B cell (primary cell): ENCODE measurements at regions not wholly inside any gene's neighbourhood (a gene's known extent, or its start where the extent isn't known, plus 50 kb on each side); places are given as distances from the start of the nearest gene placed in this dataset.

Source experiments
- ATAC-seq: fragments of 200-7000 bp; cut with Tn5 transposase; one replicate; pipeline ENCODE4 v1.10.0; 2021; ENCODE audit warnings: low read depth, mild to moderate bottlenecking, moderate number of reproducible peaks, moderate library complexity
- CTCF ChIA-PET: fragments of 350-600 bp; sonication (Branson Sonifier 250); formaldehyde crosslinking; loops from one replicate; lab custom pipeline; 2021; ENCODE audit warnings: antibody characterized with exemption, inconsistent platforms; lab: Charles Lee
- POLR2A ChIA-PET: fragments of 350-600 bp; sonication (Branson Sonifier 250); formaldehyde crosslinking; loops from one replicate; lab custom pipeline; 2021; ENCODE audit warnings: antibody characterized with exemption; lab: Charles Lee
- DNase-seq: peaks from one replicate; pipeline ENCODE4 v3.0.0; 2013
- H2AFZ ChIP-seq: 2 replicates; pipeline ENCODE4 v1.6.1; 2012; ENCODE audit warnings: mild to moderate bottlenecking, low read depth, low read length; ENCODE audit not compliant: insufficient read depth, poor library complexity, severe bottlenecking
- H3K27ac ChIP-seq, 2 donors: 1 replicate in 1 of 2; 2 replicates in 1 of 2; pipeline ENCODE4 v1.5.1; 2012 to 2013; ENCODE audit warnings: low read length in 2 of 2, mild to moderate bottlenecking in 2 of 2, moderate library complexity in 1 of 2
- H3K27me3 ChIP-seq, 4 experiments: fragments of 200-600 bp in 1 of 4; sonication (generic) in 1 of 4; replicated peaks in 1 of 4; 1 replicate in 2 of 4; 2 replicates in 2 of 4; pipeline versions ENCODE4 v1.6.1 to v1.7.0; 2013 to 2016; ENCODE audit warnings: low read length in 3 of 4, mild to moderate bottlenecking in 2 of 4, mixed read lengths in 1 of 4, moderate library complexity in 1 of 4; ENCODE audit not compliant: insufficient read depth in 4 of 4, control insufficient read depth in 3 of 4; ENCODE audit errors: control extremely low read depth in 1 of 4
- H3K36me3 ChIP-seq, 2 experiments: replicated peaks in 1 of 2; 1 replicate in 1 of 2; 2 replicates in 1 of 2; pipeline versions ENCODE4 v1.6.1 to v1.7.1; 2013; ENCODE audit warnings: low read length in 1 of 2; ENCODE audit not compliant: insufficient read depth in 2 of 2, control insufficient read depth in 1 of 2; ENCODE audit errors: control extremely low read depth in 1 of 2, extremely low read depth in 1 of 2
- H3K4me1 ChIP-seq, 2 donors: fragments of 200-600 bp in 1 of 2; sonication (generic) in 1 of 2; 1 replicate in 1 of 2; 2 replicates in 1 of 2; pipeline versions ENCODE4 v1.5.1 to v1.6.1; 2013 to 2017; ENCODE audit warnings: low read length in 2 of 2; ENCODE audit not compliant: control insufficient read depth in 2 of 2, insufficient read depth in 2 of 2
- H3K4me2 ChIP-seq: replicated peaks from 2 replicates; pipeline ENCODE3; 2012; ENCODE audit warnings: mild to moderate bottlenecking, low read depth, low read length; ENCODE audit not compliant: poor library complexity, severe bottlenecking
- H3K4me3 ChIP-seq, 5 experiments: fragments of 200-600 bp in 1 of 5; sonication (generic) in 1 of 5; 1 replicate in 3 of 5; 2 replicates in 2 of 5; pipeline versions ENCODE4 v1.5.1 to v1.7.0; 2011 to 2016; ENCODE audit warnings: low read length in 4 of 5, mild to moderate bottlenecking in 4 of 5, low read depth in 2 of 5, control low read depth in 1 of 5, moderate library complexity in 1 of 5; ENCODE audit not compliant: insufficient read depth in 1 of 5; ENCODE audit errors: control extremely low read depth in 1 of 5, extremely low read depth in 1 of 5
- H3K79me2 ChIP-seq: fragments of 200-600 bp; sonication (generic); one replicate; pipeline ENCODE4 v1.6.0; 2016; ENCODE audit warnings: low read length; ENCODE audit not compliant: control insufficient read depth, insufficient read depth
- H3K9ac ChIP-seq: fragments of 200-600 bp; sonication (generic); 2 replicates; pipeline ENCODE4 v1.6.1; 2017; ENCODE audit warnings: mild to moderate bottlenecking, low read length, moderate library complexity
- H3K9me3 ChIP-seq, 3 donors: one replicate each; pipeline versions ENCODE4 v1.6.1 to v1.7.1; 2013; ENCODE audit warnings: low read length in 2 of 3; ENCODE audit not compliant: control insufficient read depth in 2 of 3, insufficient read depth in 1 of 3; ENCODE audit errors: control extremely low read depth in 1 of 3
- H4K20me1 ChIP-seq: 2 replicates; pipeline ENCODE4 v1.6.0; 2012; ENCODE audit warnings: mild to moderate bottlenecking, low read length; ENCODE audit not compliant: insufficient read depth, control insufficient read depth, poor library complexity, severe bottlenecking
- H3K27ac Mint-ChIP-seq: one replicate; pipeline ENCODE4 v1.8.0; 2021; ENCODE audit warnings: mixed read lengths
- H3K27me3 Mint-ChIP-seq: one replicate; pipeline ENCODE4 v1.8.0; 2021; ENCODE audit warnings: mixed read lengths
- H3K4me1 Mint-ChIP-seq: one replicate; pipeline ENCODE4 v1.8.0; 2021; ENCODE audit warnings: mixed read lengths
- H3K4me3 Mint-ChIP-seq: one replicate; pipeline ENCODE4 v1.8.0; 2021; ENCODE audit warnings: mixed read lengths
- H3K9me3 Mint-ChIP-seq: one replicate; pipeline ENCODE4 v1.8.0; 2022; ENCODE audit warnings: mixed read lengths; ENCODE audit not compliant: insufficient read depth
- EZH2 ChIP-seq: IDR thresholded peaks from 2 replicates; pipeline ENCODE4 v1.6.1; 2012; ENCODE audit warnings: borderline replicate concordance, low read depth, mild to moderate bottlenecking, moderate library complexity, low read length; ENCODE audit not compliant: insufficient read depth, poor library complexity, severe bottlenecking
- WGBS: methylation state at CpG from one replicate; pipeline ENCODE4 v1.1.5; 2013; ENCODE audit warnings: missing lambda C conversion rate; ENCODE audit not compliant: insufficient coverage; 5-methylcytosine and 5-hydroxymethylcytosine counted together
- intact Hi-C: fragments of 100-400 bp; cut with micrococcal nuclease; formaldehyde crosslinking; loops from one replicate; pipeline ENCODE4 v1.10.0; 2022
- TF ChIP-seq, protein P1 (sequence below): fragments of 200-600 bp; IDR thresholded peaks from one replicate; pipeline ENCODE4 v1.8.0; 2022; ENCODE audit warnings: antibody characterized with exemption, mild to moderate bottlenecking

DNA sequence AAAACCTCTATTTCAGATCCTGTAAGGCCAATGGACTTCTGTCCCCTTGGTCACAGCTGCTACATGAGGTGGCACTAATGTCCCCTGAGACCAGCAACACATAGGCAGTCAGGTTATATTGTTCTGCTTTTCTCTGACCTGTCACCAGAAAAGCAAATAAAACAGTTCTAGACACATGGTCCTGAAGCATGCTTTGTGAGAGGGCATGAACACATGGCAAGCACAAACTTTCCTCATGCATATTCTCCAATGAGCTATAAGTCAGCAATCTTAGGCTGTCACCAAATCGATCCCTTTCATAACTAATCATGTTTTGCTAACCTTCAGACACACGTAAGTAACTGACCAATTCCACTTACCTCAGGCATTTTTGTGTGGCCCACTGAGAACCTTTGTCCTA is 225.4 kb upstream of the ZC3H12C start:
- 94% methylated on average over 2 of the region's 2 CpGs for WGBS
- H3K9me3 ChIP-seq, result no peaks in the 10 kb centered on the region
- H3K27me3 ChIP-seq, result no peaks in the 10 kb centered on the region
- H3K27me3 Mint-ChIP-seq, result no peaks in the 10 kb centered on the region
- peaks cover 0 to 6% of the 10 kb centered on the region in 2 donors for H3K4me1 ChIP-seq
- intact Hi-C loops, result no loop called here
- DNase-seq (no peak), ATAC-seq (no peak)
- H3K4me2 ChIP-seq, result no peak overlapping the region
- H3K9ac ChIP-seq, result no peak overlapping the region
- no peak overlapping the region for H2AFZ ChIP-seq
- ChIA-PET CTCF (no interaction called here), POLR2A (no interaction called here)
- no peaks in the 10 kb centered on the region for H3K36me3 ChIP-seq
- no peak overlapping the region for H3K4me3 Mint-ChIP-seq
- H3K9me3 Mint-ChIP-seq, result peaks cover 3% of the 10 kb centered on the region
- H3K4me1 Mint-ChIP-seq, result peaks cover 15% of the 10 kb centered on the region
- H3K27ac Mint-ChIP-seq, result no peak overlapping the region
- no peaks in the 10 kb centered on the region for H3K79me2 ChIP-seq
- H3K4me3 ChIP-seq, result no peak overlapping the region
- no peak for TF ChIP-seq EZH2
- TF ChIP-seq, protein P1, sequence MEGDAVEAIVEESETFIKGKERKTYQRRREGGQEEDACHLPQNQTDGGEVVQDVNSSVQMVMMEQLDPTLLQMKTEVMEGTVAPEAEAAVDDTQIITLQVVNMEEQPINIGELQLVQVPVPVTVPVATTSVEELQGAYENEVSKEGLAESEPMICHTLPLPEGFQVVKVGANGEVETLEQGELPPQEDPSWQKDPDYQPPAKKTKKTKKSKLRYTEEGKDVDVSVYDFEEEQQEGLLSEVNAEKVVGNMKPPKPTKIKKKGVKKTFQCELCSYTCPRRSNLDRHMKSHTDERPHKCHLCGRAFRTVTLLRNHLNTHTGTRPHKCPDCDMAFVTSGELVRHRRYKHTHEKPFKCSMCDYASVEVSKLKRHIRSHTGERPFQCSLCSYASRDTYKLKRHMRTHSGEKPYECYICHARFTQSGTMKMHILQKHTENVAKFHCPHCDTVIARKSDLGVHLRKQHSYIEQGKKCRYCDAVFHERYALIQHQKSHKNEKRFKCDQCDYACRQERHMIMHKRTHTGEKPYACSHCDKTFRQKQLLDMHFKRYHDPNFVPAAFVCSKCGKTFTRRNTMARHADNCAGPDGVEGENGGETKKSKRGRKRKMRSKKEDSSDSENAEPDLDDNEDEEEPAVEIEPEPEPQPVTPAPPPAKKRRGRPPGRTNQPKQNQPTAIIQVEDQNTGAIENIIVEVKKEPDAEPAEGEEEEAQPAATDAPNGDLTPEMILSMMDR, result no peak
- H4K20me1 ChIP-seq, result no peaks in the 10 kb centered on the region
- no peak overlapping the region for H3K27ac ChIP-seq

DNA sequence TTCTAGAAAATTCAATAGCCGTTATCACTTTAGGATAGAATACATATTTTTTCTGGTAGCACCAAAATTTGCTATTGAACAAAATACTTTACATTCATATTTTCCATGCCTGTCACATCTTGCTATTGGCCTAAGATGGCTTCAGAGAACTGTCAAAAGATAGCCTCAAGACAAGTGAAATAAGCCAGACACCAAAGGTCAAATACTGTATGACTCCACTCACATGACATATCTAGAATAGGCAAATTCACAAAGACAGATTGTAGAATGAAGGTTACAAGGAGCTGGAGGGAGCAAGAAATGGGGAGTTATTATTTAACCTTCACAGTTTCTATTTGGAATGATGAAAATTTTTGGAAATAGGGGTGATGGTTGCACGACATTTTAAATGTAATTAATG is 223.7 kb upstream of the ZC3H12C start:
- intact Hi-C loops, result no loop called here
- Histone ChIP-seq H3K36me3 (no peaks in the 10 kb centered on the region), H3K27me3 (no peaks in the 10 kb centered on the region), H4K20me1 (no peaks in the 10 kb centered on the region), H3K9ac (no peak overlapping the region), H2AFZ (no peak overlapping the region), H3K9me3 (no peaks in the 10 kb centered on the region), H3K4me3 (no peak overlapping the region), H3K4me1 (peaks cover 0 to under 1% of the 10 kb centered on the region in 2 donors), H3K79me2 (no peaks in the 10 kb centered on the region), H3K27ac (no peak overlapping the region), H3K4me2 (no peak overlapping the region)
- ChIA-PET CTCF (no interaction called here), POLR2A (no interaction called here)
- no CpG with 5 or more reads among the region's 2 CpGs for WGBS
- Mint-ChIP-seq H3K9me3 (peaks cover 4% of the 10 kb centered on the region), H3K27ac (no peak overlapping the region), H3K4me1 (peaks cover 7% of the 10 kb centered on the region), H3K4me3 (no peak overlapping the region), H3K27me3 (no peaks in the 10 kb centered on the region)
- no peak for DNase-seq
- ATAC-seq, result no peak
- TF ChIP-seq, protein P1, result no peak
- TF ChIP-seq EZH2, result no peak
